Breast epithelium (tissue), 3 donors: ENCODE measurements at regions not wholly inside any gene's neighbourhood (a gene's known extent, or its start where the extent isn't known, plus 50 kb on each side); places are given as distances from the start of the nearest gene placed in this dataset.

Experiments
- POLR2A ChIP-seq: fragments of 450-650 bp; IDR thresholded peaks from one replicate; pipeline ENCODE4 v1.6.1; 2016; ENCODE audit warnings: antibody characterized with exemption, mild to moderate bottlenecking, moderate library complexity
- POLR2AphosphoS5 ChIP-seq, 3 donors: sonication (generic); formaldehyde crosslinking; IDR thresholded peaks; one replicate each; pipeline ENCODE4 v1.6.1; 2017; ENCODE audit warnings: antibody characterized with exemption in 3 of 3
- TF ChIP-seq, protein P1 (sequence below), 3 donors: fragments of 450-650 bp; IDR thresholded peaks; one replicate each; pipeline ENCODE4 v1.5.1; 2016 to 2017; ENCODE audit warnings: antibody characterized with exemption in 3 of 3, mild to moderate bottlenecking in 3 of 3, moderate library complexity in 3 of 3

DNA sequence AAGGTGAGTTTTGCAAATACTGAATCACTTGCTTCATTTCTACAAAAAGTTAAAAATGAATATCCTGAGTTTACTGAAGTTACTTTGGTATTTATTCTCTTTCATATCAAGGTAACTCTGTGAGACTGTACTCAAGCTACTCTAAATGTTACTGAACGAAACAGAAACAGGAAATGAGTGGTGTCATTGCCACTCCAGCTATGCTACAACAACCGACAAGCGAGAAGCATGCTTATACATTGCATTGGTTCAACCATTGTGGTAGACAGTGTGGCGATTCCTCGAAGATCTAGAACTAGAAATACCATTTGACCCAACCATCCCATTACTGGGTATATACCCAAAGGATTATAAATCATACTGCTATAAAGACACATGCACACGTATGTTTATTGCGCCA, 313.2 kb upstream of the THBS1 start:
- no peak for TF ChIP-seq POLR2AphosphoS5 (IDR thresholded peaks at IDR 0.05)
- TF ChIP-seq, protein P1, sequence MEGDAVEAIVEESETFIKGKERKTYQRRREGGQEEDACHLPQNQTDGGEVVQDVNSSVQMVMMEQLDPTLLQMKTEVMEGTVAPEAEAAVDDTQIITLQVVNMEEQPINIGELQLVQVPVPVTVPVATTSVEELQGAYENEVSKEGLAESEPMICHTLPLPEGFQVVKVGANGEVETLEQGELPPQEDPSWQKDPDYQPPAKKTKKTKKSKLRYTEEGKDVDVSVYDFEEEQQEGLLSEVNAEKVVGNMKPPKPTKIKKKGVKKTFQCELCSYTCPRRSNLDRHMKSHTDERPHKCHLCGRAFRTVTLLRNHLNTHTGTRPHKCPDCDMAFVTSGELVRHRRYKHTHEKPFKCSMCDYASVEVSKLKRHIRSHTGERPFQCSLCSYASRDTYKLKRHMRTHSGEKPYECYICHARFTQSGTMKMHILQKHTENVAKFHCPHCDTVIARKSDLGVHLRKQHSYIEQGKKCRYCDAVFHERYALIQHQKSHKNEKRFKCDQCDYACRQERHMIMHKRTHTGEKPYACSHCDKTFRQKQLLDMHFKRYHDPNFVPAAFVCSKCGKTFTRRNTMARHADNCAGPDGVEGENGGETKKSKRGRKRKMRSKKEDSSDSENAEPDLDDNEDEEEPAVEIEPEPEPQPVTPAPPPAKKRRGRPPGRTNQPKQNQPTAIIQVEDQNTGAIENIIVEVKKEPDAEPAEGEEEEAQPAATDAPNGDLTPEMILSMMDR (IDR thresholded peaks at IDR 0.05), result no peak
- no peak for TF ChIP-seq POLR2A
